ENCODE measurements at regions not wholly inside any gene's neighbourhood (a gene's known extent, or its start where the extent isn't known, plus 50 kb on each side); places are given as distances from the start of the nearest gene placed in this dataset.

- TF ChIP-seq ATF2 (CRISPR knock-in tag; IDR thresholded peaks at IDR 0.05) (no peak), SCMH1 (CRISPR knock-in tag; IDR thresholded peaks at IDR 0.05; ENCODE audit: borderline replicate concordance) (no peak), ATF7 (IDR thresholded peaks at IDR 0.05) (no peak), ATF7 (CRISPR knock-in tag; IDR thresholded peaks at IDR 0.05) (no peak), SALL1 (CRISPR knock-in tag; IDR thresholded peaks at IDR 0.05) (peak; percentile 74; the same call in 1 of the 2 replicates), MIER3 (CRISPR knock-in tag; IDR thresholded peaks at IDR 0.05; ENCODE audit: borderline replicate concordance) (no peak)
- TF ChIP-seq, protein P1, sequence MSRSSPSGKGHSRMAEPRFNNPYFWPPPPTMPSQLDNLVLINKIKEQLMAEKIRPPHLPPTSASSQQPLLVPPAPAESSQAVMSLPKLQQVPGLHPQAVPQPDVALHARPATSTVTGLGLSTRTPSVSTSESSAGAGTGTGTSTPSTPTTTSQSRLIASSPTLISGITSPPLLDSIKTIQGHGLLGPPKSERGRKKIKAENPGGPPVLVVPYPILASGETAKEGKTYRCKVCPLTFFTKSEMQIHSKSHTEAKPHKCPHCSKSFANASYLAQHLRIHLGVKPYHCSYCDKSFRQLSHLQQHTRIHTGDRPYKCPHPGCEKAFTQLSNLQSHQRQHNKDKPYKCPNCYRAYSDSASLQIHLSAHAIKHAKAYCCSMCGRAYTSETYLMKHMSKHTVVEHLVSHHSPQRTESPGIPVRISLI (CRISPR knock-in tag; IDR thresholded peaks at IDR 0.05; ENCODE audit: borderline replicate concordance) = peak; percentile 55; the same call in 1 of the 2 replicates
- TF ChIP-seq, protein P2, sequence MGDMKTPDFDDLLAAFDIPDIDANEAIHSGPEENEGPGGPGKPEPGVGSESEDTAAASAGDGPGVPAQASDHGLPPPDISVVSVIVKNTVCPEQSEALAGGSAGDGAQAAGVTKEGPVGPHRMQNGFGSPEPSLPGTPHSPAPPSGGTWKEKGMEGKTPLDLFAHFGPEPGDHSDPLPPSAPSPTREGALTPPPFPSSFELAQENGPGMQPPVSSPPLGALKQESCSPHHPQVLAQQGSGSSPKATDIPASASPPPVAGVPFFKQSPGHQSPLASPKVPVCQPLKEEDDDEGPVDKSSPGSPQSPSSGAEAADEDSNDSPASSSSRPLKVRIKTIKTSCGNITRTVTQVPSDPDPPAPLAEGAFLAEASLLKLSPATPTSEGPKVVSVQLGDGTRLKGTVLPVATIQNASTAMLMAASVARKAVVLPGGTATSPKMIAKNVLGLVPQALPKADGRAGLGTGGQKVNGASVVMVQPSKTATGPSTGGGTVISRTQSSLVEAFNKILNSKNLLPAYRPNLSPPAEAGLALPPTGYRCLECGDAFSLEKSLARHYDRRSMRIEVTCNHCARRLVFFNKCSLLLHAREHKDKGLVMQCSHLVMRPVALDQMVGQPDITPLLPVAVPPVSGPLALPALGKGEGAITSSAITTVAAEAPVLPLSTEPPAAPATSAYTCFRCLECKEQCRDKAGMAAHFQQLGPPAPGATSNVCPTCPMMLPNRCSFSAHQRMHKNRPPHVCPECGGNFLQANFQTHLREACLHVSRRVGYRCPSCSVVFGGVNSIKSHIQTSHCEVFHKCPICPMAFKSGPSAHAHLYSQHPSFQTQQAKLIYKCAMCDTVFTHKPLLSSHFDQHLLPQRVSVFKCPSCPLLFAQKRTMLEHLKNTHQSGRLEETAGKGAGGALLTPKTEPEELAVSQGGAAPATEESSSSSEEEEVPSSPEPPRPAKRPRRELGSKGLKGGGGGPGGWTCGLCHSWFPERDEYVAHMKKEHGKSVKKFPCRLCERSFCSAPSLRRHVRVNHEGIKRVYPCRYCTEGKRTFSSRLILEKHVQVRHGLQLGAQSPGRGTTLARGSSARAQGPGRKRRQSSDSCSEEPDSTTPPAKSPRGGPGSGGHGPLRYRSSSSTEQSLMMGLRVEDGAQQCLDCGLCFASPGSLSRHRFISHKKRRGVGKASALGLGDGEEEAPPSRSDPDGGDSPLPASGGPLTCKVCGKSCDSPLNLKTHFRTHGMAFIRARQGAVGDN (CRISPR knock-in tag; IDR thresholded peaks at IDR 0.05) = peak; percentile 63
Observed at GRCh38 chr1:8146257-8146855, 120.2 kb upstream of the ERRFI1 start (continued).
